Effector memory CD8-positive, alpha-beta T cell (primary cell): ENCODE measurements at regions not wholly inside any gene's neighbourhood (a gene's known extent, or its start where the extent isn't known, plus 50 kb on each side); places are given as distances from the start of the nearest gene placed in this dataset.

ENCODE experiments used
- ATAC-seq: fragments of 150-1000 bp; cut with Tn5 transposase; replicated peaks from 2 replicates; pipeline ENCODE4 v1.10.0; 2021; ENCODE audit warnings: mild to moderate bottlenecking, moderate library complexity
- DNase-seq, 3 experiments: peaks; one replicate each; pipeline ENCODE4 v3.0.0; 2021
- H3K27ac Mint-ChIP-seq, 2 donors: one replicate each; pipeline ENCODE4 v1.8.0; 2022; ENCODE audit warnings: mild to moderate bottlenecking in 2 of 2, mixed read lengths in 2 of 2, moderate library complexity in 2 of 2
- H3K27me3 Mint-ChIP-seq, 2 donors: one replicate each; pipeline ENCODE4 v1.8.0; 2022; ENCODE audit warnings: mixed read lengths in 2 of 2
- H3K36me3 Mint-ChIP-seq: one replicate; pipeline ENCODE4 v1.8.0; 2022; ENCODE audit warnings: mild to moderate bottlenecking, moderate library complexity, mixed read lengths; ENCODE audit not compliant: insufficient read depth
- H3K4me1 Mint-ChIP-seq, 2 donors: one replicate each; pipeline ENCODE4 v1.8.0; 2022; ENCODE audit warnings: low read depth in 2 of 2, mixed read lengths in 2 of 2
- H3K4me3 Mint-ChIP-seq, 2 donors: one replicate each; pipeline ENCODE4 v1.8.0; 2022; ENCODE audit warnings: mild to moderate bottlenecking in 2 of 2, mixed read lengths in 2 of 2, moderate library complexity in 2 of 2
- H3K9me3 Mint-ChIP-seq, 2 donors: one replicate each; pipeline ENCODE4 v1.8.0; 2022; ENCODE audit warnings: mixed read lengths in 2 of 2

DNA sequence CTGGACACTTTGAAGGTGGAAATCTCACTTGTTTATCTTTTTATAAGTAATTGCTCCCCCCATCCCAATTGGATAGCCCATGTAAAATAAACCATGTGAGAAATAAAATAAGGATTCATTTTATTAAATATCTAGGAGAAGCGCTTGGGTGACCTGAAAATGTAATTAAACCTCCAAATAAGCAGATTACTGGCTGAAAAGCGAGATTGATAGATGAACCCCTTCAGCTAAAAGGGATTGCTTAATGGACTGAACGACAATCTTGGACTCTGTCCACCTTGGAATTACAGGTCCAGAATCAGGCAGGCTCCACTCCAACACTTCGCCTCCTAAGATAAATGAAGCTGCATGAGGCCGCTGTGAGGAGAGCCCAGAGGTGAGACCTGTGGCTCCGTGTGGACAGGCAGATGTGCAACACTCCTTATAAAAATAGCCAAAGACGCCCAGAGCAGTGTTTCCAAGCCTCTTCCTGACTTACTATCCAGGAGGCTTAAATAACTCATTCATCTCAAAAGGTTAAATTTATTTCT is 441.5 kb downstream of the MTX2 start:
- peaks cover 47 to 64% of the 10 kb centered on the region in 2 donors for H3K27me3 Mint-ChIP-seq
- ATAC-seq (no peak), DNase-seq (no peak)
- no peak overlapping the region for H3K27ac Mint-ChIP-seq
- H3K36me3 Mint-ChIP-seq, result no peaks in the 10 kb centered on the region
- H3K4me1 Mint-ChIP-seq, result no peaks in the 10 kb centered on the region
- no peak overlapping the region for H3K4me3 Mint-ChIP-seq
- H3K9me3 Mint-ChIP-seq, result no peaks in the 10 kb centered on the region

DNA sequence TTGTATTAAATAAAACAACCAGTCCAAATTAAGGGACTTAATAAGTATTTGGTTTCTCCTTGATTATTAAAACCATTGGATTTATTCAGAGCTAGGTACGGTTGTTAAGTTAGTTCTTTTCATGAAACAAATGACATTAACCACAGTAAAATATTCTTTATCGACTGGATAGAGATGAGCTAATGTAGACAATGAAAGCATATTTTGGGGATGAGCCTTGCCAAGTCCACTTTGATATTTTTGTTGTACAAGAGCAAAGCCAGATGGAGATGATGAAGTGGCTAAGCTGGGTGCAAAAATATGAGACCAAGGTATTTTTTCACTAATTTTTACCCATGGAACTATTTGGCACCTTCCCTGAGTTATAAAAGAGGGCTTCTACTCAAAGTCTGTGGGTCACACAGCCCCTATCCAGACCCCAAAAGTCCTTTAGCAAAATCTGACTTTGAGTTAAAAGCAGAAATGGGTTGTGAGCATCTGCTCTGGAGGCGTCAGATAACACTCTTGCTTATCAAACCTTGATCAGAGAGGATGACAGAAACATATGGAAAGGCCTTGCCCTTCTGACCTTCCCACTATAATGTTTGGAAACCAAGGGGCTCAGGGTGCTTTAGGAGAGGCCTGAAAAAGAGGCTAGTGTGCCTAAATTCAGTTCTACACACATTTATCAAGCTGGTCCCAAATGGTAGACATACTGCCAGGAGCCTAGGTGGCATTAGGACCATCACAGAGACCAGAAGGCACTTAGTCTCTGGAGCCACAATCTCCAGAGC is 456.8 kb downstream of the MTX2 start:
- DNase-seq (no peak), ATAC-seq (no peak)
- H3K36me3 Mint-ChIP-seq, result no peaks in the 10 kb centered on the region
- peaks cover 10 to 19% of the 10 kb centered on the region in 2 donors for H3K27me3 Mint-ChIP-seq
- no peak overlapping the region for H3K27ac Mint-ChIP-seq
- no peaks in the 10 kb centered on the region for H3K4me1 Mint-ChIP-seq
- no peak overlapping the region for H3K4me3 Mint-ChIP-seq
- peaks cover 0 to 2% of the 10 kb centered on the region in 2 donors for H3K9me3 Mint-ChIP-seq

DNA sequence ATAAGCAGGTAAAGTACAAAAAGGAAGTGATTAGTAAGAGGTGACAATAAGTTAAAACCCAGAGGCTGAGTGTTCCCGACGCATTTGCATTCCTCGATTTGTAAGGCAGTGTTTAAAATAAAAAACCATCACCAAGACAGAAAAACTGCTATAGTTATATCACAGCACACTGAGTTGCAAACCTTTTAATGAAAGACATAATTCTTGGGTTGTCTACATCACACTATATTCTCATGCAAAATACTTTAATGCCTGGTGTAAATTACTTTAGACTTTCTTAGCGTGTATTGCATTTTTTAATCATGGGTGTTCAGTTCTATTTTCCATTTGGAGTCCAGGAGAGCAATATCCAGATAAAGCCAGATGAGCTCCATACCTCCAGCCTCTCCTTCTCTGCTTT is 458.5 kb downstream of the MTX2 start:
- Mint-ChIP-seq H3K4me3 (no peak overlapping the region), H3K4me1 (no peaks in the 10 kb centered on the region), H3K27ac (no peak overlapping the region), H3K36me3 (no peaks in the 10 kb centered on the region), H3K27me3 (peaks cover 4 to 10% of the 10 kb centered on the region in 2 donors), H3K9me3 (no peaks in the 10 kb centered on the region)
- no peak for ATAC-seq
- no peak for DNase-seq

DNA sequence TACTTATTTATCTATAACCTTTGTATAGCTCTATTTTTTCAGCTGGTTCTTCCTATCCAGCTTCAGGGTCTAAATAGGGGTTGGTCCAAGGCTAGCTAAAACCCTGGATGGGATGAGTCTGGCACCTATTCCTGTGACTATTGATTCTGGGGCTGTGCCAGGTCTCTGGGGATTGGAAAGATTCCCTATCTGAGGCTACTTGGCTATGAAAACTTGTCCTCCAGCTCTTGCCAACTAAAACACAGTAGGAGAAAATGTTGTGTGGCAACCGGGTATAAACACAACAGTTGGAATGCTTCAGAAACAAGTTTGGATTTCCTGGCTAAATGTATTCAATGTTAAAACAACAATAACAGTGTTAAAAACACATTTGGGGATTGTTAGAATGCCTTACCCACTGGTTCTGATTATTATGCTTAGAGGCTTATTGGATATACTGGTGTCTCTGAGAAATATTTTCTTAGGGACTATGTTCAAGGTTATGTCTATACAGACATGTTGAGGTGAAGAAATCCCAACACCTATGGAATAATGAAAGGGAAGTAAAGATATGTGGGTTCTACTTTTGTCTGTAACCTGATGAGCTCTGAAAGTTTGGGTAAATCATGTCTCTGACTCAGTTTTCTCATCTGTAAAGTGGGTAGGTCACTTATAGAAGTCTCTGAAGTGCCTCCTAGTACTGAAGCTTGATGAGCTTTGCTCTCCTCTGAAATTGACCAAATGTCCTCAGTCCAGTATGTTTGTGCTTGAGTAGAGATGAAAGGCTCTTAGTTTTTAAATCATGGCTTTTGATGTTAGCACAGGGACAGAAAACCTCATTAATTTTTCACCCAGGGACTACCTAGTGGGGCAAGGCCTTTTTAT is 460.7 kb downstream of the MTX2 start:
- Mint-ChIP-seq H3K4me1 (no peaks in the 10 kb centered on the region), H3K9me3 (no peaks in the 10 kb centered on the region), H3K27me3 (peaks cover 0 to 6% of the 10 kb centered on the region in 2 donors), H3K27ac (no peak overlapping the region), H3K4me3 (no peak overlapping the region), H3K36me3 (no peaks in the 10 kb centered on the region)
- DNase-seq (no peak), ATAC-seq (no peak)

DNA sequence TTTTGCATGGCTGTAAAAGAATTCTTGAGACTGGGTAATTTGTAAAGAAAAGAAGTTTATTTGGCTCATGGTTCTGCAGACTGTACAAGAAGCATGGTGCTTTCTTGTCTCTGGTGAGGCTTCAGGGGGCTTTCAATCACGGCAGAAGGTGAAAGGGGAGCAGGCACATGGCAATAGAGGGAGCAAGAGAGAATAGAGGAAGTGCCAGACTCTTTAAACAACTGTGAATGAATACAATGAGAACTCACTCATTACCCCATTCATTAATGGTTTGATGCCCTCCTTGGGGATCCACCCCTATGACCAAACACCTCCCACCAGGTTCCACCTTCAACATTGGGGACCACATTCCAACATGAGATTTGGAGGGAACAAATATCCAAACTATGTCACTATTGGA is 463.5 kb downstream of the MTX2 start:
- Mint-ChIP-seq H3K27ac (no peak overlapping the region), H3K36me3 (no peaks in the 10 kb centered on the region), H3K27me3 (peaks cover 2 to 5% of the 10 kb centered on the region in 2 donors), H3K4me3 (no peak overlapping the region), H3K9me3 (no peaks in the 10 kb centered on the region), H3K4me1 (no peaks in the 10 kb centered on the region)
- DNase-seq (no peak), ATAC-seq (no peak)

DNA sequence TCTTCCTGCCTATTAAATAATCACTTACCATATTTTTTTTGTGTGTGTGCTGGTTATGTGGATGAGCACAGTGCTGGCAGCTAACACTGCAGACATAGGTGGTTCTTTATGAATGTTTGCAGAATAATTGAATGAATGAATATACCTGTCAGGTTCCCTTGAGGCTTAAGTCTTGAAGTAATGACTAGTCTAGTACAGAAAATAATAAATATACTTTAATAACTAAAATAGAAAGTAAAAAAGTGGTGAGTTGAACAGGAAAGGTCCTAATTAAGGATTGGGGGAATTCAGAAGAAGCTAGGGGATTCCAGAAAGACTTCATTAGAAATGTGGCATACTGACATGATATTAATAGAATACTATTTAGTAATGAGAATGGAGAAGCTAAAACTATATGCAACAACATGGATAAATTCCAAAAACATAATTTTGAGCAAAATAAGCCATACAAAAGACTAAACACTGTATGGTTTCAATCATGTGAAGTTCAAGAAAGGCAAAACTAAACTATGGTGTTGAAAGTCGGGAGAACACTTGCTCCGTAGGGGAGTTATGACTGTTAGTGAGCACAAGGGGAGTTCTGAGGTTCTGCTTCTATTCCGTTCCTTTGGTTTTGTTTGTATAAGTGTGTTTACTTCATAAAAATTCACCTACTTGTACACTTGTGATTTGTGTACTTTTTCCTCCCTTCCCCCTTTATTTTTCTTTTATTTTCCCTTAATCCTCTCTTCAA is 464.6 kb downstream of the MTX2 start:
- no peaks in the 10 kb centered on the region for H3K9me3 Mint-ChIP-seq
- no peak overlapping the region for H3K27ac Mint-ChIP-seq
- H3K4me3 Mint-ChIP-seq, result no peak overlapping the region
- no peaks in the 10 kb centered on the region for H3K4me1 Mint-ChIP-seq
- ATAC-seq, result no peak
- peaks cover 5 to 13% of the 10 kb centered on the region in 2 donors for H3K27me3 Mint-ChIP-seq
- DNase-seq, result no peak
- no peaks in the 10 kb centered on the region for H3K36me3 Mint-ChIP-seq

DNA sequence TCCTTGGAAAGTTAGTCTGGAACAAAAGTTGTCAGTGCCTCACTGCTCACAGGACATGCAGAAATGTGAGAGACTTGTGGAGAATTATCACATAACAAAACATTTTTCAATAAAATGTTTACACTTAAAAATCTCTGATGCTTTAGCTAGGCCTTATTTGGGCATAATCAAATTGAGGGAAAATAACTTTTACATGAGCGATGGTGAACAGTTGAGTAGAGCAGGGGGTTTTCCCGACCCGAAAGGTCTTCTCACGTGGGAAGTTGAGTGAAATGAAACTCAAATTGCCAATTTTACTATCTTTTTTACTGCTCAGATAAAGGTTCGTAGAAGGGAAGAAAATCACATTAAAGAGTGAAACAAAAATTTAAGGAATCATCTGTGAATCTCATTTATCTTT is 465.6 kb downstream of the MTX2 start:
- DNase-seq, result no peak
- Mint-ChIP-seq H3K27ac (no peak overlapping the region), H3K4me1 (no peaks in the 10 kb centered on the region), H3K9me3 (no peaks in the 10 kb centered on the region), H3K36me3 (no peaks in the 10 kb centered on the region), H3K4me3 (no peak overlapping the region), H3K27me3 (peaks cover 5 to 16% of the 10 kb centered on the region in 2 donors)
- no peak for ATAC-seq

DNA sequence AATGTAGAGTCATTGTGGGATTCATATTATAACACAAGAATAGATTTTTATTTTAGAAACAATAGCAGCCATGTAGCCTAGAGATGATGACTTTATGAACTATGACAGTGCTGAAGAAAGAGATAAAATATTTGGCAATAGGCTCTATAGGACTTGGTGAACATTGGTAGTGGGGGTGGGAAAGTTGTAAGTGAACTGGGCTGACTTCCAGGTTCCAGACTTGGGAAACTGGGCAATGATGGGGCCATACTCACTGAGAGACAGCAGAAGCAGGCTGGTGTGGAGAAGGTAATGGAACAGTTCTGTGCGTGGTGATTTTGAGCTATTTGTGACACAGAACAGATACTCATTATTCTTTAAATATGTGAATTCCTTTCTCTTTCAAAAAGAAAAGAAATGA is 470.3 kb upstream of the HNRNPA3 start:
- ATAC-seq, result no peak

DNA sequence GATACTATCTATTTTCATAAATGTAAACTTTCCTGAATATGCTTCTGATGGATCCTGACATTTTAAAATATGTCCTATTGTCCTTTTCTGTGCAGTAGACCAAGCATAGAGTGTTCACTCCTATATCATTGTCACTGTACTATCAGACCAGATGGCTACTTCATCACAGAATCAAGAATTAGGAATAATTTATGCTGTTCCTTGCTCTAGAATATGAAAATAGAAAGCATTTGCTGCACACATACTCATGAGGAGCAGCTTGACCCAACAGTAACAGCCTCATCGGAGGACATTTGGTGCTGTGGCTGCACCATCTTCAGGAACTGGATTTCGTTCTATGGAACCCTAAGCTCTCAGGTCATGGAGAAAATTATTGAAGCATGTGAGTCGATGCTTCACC is 468.9 kb upstream of the HNRNPA3 start:
- Mint-ChIP-seq H3K4me1 (peaks cover 2 to 7% of the 10 kb centered on the region in 2 donors), H3K9me3 (no peaks in the 10 kb centered on the region), H3K27ac (no peak overlapping the region), H3K36me3 (no peaks in the 10 kb centered on the region), H3K27me3 (peaks cover 0 to 24% of the 10 kb centered on the region in 2 donors), H3K4me3 (no peak overlapping the region)
- ATAC-seq (no peak), DNase-seq (no peak)

More for the DNA sequence above, 470.3 kb upstream of the HNRNPA3 start:
- H3K4me1 Mint-ChIP-seq, result peaks cover 2 to 7% of the 10 kb centered on the region in 2 donors
- no peak for DNase-seq
- no peaks in the 10 kb centered on the region for H3K9me3 Mint-ChIP-seq
- no peak overlapping the region for H3K4me3 Mint-ChIP-seq
- no peak overlapping the region for H3K27ac Mint-ChIP-seq
- H3K36me3 Mint-ChIP-seq, result no peaks in the 10 kb centered on the region
- H3K27me3 Mint-ChIP-seq, result peaks cover 0 to 34% of the 10 kb centered on the region in 2 donors

DNA sequence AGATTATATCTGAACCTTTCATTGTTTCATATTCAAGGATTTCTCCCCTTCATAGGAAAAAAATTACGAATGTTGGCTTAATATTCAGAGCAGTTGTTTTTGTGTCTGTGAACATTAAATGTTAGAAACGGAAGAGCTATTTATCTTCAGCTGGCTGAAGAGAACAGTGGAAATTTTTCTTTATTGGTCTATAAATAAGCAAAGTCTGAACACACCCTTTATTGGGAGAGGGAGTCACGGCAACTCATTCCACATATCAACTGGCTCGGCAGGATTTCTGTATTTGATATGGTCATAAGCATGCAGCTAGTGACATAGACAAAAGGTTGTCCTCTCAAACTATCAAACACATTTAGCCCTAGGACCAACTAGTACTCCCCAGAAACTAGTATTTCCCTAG is 468.4 kb upstream of the HNRNPA3 start:
- H3K27ac Mint-ChIP-seq, result no peak overlapping the region
- peaks cover 0 to 19% of the 10 kb centered on the region in 2 donors for H3K27me3 Mint-ChIP-seq
- H3K4me1 Mint-ChIP-seq, result peaks cover 2 to 7% of the 10 kb centered on the region in 2 donors
- DNase-seq, result no peak
- H3K36me3 Mint-ChIP-seq, result no peaks in the 10 kb centered on the region
- H3K4me3 Mint-ChIP-seq, result no peak overlapping the region
- no peaks in the 10 kb centered on the region for H3K9me3 Mint-ChIP-seq
- ATAC-seq, result no peak

DNA sequence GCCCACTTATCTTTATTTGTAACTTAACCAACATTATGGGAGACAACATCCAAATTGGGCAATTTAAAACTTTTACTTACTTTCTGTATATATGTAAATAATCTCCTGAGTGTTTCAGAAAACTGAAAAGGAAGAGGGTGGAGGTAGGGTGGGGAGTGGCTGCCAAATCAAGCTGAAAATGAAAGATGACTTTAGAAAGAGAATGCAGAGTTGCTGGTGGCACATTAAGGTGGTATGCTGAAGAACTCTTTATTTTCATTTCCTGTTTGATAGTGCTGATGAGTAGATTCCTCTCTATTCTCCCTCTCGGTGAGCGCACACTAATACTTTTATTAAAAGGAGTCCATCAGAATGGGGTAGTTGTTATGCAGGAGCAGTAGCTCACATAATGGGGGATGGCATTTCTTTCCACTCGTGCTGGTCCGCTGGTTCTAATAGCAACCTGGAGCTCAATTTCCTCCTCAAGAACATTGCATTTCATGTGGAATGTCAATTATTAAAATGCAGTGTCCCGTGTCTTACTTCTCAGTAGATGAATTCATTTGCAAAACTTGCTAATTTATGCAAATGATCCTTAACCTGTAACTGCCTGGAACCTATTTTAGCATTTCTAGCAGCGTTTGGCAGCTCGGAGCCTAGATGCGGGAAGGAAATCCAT is 466.9 kb upstream of the HNRNPA3 start:
- ATAC-seq (no peak), DNase-seq (no peak)
- no peak overlapping the region for H3K27ac Mint-ChIP-seq
- peaks cover 0 to 19% of the 10 kb centered on the region in 2 donors for H3K27me3 Mint-ChIP-seq
- no peaks in the 10 kb centered on the region for H3K36me3 Mint-ChIP-seq
- no peak overlapping the region for H3K4me3 Mint-ChIP-seq
- H3K4me1 Mint-ChIP-seq, result peaks cover 6 to 7% of the 10 kb centered on the region in 2 donors
- no peaks in the 10 kb centered on the region for H3K9me3 Mint-ChIP-seq

DNA sequence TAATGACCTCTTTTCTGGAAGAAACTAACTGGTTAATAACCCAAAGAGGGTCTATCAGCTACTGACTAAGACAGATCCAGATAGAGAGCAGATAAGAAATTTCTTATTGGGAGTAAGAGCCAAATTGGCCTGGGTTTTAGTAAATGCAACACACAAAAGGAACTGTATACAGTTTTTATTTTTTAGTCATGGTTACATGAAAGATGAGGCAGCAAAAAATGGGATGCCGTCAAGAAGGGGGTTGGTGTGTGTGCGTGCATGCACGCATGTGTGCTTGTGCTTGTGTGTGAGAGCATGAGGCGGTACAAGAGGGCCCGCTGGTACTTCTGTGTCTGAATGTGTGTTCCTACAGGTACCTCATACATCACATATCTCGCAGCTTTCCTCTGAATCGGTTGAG is 466.2 kb upstream of the HNRNPA3 start:
- no peaks in the 10 kb centered on the region for H3K9me3 Mint-ChIP-seq
- no peaks in the 10 kb centered on the region for H3K36me3 Mint-ChIP-seq
- peaks cover 6 to 7% of the 10 kb centered on the region in 2 donors for H3K4me1 Mint-ChIP-seq
- no peak overlapping the region for H3K4me3 Mint-ChIP-seq
- peaks cover 0 to 14% of the 10 kb centered on the region in 2 donors for H3K27me3 Mint-ChIP-seq
- ATAC-seq, result no peak
- no peak overlapping the region for H3K27ac Mint-ChIP-seq
- no peak for DNase-seq

DNA sequence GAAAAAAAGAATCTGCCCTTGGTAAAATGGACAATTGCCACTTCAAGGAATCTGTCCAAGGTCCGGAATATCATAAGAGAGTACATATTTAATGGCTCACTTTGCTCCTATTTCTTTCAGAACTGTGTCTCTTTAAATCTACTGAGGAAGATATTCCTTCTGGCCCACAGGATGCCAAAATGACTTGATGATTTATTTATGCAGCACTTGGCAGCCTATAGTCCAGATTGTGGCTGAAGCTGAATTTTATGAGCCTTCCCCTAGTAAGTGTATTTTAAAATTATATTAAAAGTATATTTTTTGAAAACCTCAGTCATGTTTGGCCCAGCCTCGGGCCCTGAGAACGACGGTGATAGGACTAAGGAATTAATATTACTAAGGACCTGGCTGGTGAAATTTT is 465.1 kb upstream of the HNRNPA3 start:
- H3K4me3 Mint-ChIP-seq, result no peak overlapping the region
- peaks cover 6 to 7% of the 10 kb centered on the region in 2 donors for H3K4me1 Mint-ChIP-seq
- no peak overlapping the region for H3K27ac Mint-ChIP-seq
- ATAC-seq (no peak), DNase-seq (no peak)
- H3K27me3 Mint-ChIP-seq, result peaks cover 0 to 4% of the 10 kb centered on the region in 2 donors
- H3K9me3 Mint-ChIP-seq, result no peaks in the 10 kb centered on the region
- no peaks in the 10 kb centered on the region for H3K36me3 Mint-ChIP-seq
